Hepatocyte (in vitro differentiated cells): ENCODE measurements at regions not wholly inside any gene's neighbourhood (a gene's known extent, or its start where the extent isn't known, plus 50 kb on each side); places are given as distances from the start of the nearest gene placed in this dataset.

ENCODE experiments used
- CTCF ChIP-seq: fragments of 200-600 bp; sonication (generic); IDR thresholded peaks from 2 replicates; pipeline ENCODE4 v1.5.1; 2016; ENCODE audit warnings: antibody characterized with exemption, mild to moderate bottlenecking; ENCODE audit not compliant: poor library complexity
- EZH2 ChIP-seq: fragments of 200-600 bp; sonication (generic); IDR thresholded peaks from 2 replicates; pipeline ENCODE4 v1.6.1; 2016; ENCODE audit warnings: antibody characterized with exemption, mild to moderate bottlenecking, borderline replicate concordance

GRCh38 chr12:16424531-16424930, 77.1 kb downstream of the MGST1 start:
- TF ChIP-seq CTCF = no peak
- no peak for TF ChIP-seq EZH2
